ENCODE measurements at regions not wholly inside any gene's neighbourhood (a gene's known extent, or its start where the extent isn't known, plus 50 kb on each side); places are given as distances from the start of the nearest gene placed in this dataset.

- TF ChIP-seq REST (IDR thresholded peaks at IDR 0.05): no peak
- no peak for TF ChIP-seq CTCF (IDR thresholded peaks at IDR 0.05; ENCODE audit: low read depth, low read length, missing input control)
- no peak for TF ChIP-seq SP1 (IDR thresholded peaks at IDR 0.05)
- no peak for TF ChIP-seq RAD21 (IDR thresholded peaks at IDR 0.05)
- no peak for TF ChIP-seq GABPA (IDR thresholded peaks at IDR 0.05 in 1 of 2, conservative IDR thresholded peaks at IDR 0.05 in 1 of 2)
- no peak for TF ChIP-seq TAF1 (conservative IDR thresholded peaks at IDR 0.05)
These were observed 180.7 kb upstream of the MXRA5 start for GRCh38 chrX:3527166-3527565.

Data from liver (tissue), 3 donors.